ENCODE measurements at regions not wholly inside any gene's neighbourhood (a gene's known extent, or its start where the extent isn't known, plus 50 kb on each side); places are given as distances from the start of the nearest gene placed in this dataset.

DNA sequence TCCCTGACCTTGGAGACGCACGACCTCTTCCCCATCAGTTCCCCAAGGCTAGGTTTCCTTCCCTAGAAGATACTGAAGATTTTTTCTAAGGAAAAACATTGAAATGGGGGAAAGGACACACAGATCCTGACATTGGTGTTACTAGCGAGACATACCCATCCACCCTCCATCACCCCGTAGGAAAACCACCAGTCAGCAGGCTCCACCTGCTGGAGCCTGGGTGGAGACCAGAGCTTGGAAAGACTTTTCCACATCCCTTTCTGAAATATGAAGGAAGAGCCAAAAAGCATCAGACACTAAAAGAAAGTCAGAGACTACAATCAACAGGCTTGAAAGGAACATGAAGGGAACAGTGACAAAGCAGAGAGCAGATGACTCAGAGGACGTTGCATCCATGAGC lies 638.0 kb downstream of the IRX1 start:
- no peaks in the 10 kb centered on the region for H3K4me1 ChIP-seq (ENCODE audit: control insufficient read depth, insufficient read depth, low read length)
- Mint-ChIP-seq H3K9me3 (peaks cover 12% of the 10 kb centered on the region), H3K36me3 (ENCODE audit: low read depth) (peaks cover 6% of the 10 kb centered on the region), H3K27me3 (ENCODE audit: insufficient read depth) (peaks cover 27% of the 10 kb centered on the region), H3K4me1 (peaks cover 15% of the 10 kb centered on the region), H3K27ac (no peak overlapping the region), H3K4me3 (no peak overlapping the region)
- no peaks in the 10 kb centered on the region for H3K27me3 ChIP-seq (ENCODE audit: control insufficient read depth, insufficient read depth, low read length, poor library complexity, severe bottlenecking)
- H3K9ac ChIP-seq (ENCODE audit: extremely low read depth, low read length, poor library complexity, severe bottlenecking), result no peak overlapping the region
- no peak overlapping the region for H3K4me3 ChIP-seq (ENCODE audit: low read length)
- peaks cover 9% of the 10 kb centered on the region for H3K9me3 ChIP-seq (ENCODE audit: control insufficient read depth, low read length)
- no peaks in the 10 kb centered on the region for H3K36me3 ChIP-seq (ENCODE audit: control insufficient read depth, insufficient read depth, low read length)
- TF ChIP-seq, protein P1, sequence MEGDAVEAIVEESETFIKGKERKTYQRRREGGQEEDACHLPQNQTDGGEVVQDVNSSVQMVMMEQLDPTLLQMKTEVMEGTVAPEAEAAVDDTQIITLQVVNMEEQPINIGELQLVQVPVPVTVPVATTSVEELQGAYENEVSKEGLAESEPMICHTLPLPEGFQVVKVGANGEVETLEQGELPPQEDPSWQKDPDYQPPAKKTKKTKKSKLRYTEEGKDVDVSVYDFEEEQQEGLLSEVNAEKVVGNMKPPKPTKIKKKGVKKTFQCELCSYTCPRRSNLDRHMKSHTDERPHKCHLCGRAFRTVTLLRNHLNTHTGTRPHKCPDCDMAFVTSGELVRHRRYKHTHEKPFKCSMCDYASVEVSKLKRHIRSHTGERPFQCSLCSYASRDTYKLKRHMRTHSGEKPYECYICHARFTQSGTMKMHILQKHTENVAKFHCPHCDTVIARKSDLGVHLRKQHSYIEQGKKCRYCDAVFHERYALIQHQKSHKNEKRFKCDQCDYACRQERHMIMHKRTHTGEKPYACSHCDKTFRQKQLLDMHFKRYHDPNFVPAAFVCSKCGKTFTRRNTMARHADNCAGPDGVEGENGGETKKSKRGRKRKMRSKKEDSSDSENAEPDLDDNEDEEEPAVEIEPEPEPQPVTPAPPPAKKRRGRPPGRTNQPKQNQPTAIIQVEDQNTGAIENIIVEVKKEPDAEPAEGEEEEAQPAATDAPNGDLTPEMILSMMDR (conservative IDR thresholded peaks at IDR 0.05), result peak; percentile 71
- no peak overlapping the region for H3K27ac ChIP-seq (ENCODE audit: low read depth, low read length)
- WGBS, 2 experiments (ENCODE audit: insufficient coverage in 1 of 2, insufficient read length in 1 of 2), result 79 to 100% methylated on average over 1 to 4 of the region's 5 CpGs
- DNase-seq, result peak; percentile 61

DNA sequence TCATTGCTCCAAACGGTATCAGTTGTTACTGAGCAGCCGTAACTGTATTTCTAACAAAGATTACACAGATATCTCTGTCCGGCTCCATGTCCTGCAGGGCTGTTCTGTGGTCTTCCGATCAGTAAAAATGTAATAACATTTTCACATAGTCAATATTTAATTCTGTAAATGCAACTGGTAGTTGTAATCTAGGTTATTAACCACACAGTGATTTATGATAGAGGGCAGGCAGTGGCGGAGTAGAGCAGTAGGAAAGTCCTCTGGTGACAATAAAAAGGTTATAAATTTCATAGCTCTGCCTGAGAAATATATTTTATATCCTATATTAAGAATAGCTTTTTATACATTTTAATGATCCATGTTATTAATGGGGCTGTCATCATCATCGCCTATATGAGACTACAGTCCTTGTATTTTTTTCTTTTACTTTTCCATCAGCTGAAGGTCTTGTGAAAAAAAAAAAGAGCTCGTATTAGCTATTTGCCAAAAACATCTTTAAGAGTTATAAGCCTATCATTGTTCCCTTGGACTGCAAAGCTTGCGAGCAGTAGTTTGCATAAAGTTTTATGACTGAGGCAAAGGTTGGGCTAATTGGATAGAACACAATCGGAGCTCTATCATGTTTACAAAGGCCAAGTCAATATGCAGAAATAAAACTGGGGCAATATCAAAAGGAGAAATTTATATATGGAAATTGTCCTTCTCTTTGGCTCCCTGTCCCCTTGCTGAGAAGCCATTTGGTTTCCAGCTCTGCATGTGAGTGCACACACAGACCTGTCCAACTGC lies 648.0 kb downstream of the IRX1 start:
- H3K4me3 Mint-ChIP-seq, result no peak overlapping the region
- WGBS, 2 experiments (ENCODE audit: insufficient coverage in 1 of 2, insufficient read length in 1 of 2), result 92 to 97% methylated on average over 4 to 9 of the region's 9 CpGs
- H3K27ac Mint-ChIP-seq, result no peak overlapping the region
- H3K9me3 Mint-ChIP-seq, result no peaks in the 10 kb centered on the region
- peaks cover 2% of the 10 kb centered on the region for H3K27me3 Mint-ChIP-seq (ENCODE audit: insufficient read depth)
- Histone ChIP-seq H3K36me3 (ENCODE audit: control insufficient read depth, insufficient read depth, low read length) (no peaks in the 10 kb centered on the region), H3K27me3 (ENCODE audit: control insufficient read depth, insufficient read depth, low read length, poor library complexity, severe bottlenecking) (no peaks in the 10 kb centered on the region), H3K27ac (ENCODE audit: low read depth, low read length) (no peak overlapping the region), H3K4me3 (ENCODE audit: low read length) (no peak overlapping the region), H3K9me3 (ENCODE audit: control insufficient read depth, low read length) (no peaks in the 10 kb centered on the region), H3K4me1 (ENCODE audit: control insufficient read depth, insufficient read depth, low read length) (no peaks in the 10 kb centered on the region), H3K9ac (ENCODE audit: extremely low read depth, low read length, poor library complexity, severe bottlenecking) (no peak overlapping the region)
- TF ChIP-seq, protein P1 (conservative IDR thresholded peaks at IDR 0.05), result no peak
- DNase-seq, result no peak
- H3K4me1 Mint-ChIP-seq, result peaks cover 2% of the 10 kb centered on the region
- no peaks in the 10 kb centered on the region for H3K36me3 Mint-ChIP-seq (ENCODE audit: low read depth)

DNA sequence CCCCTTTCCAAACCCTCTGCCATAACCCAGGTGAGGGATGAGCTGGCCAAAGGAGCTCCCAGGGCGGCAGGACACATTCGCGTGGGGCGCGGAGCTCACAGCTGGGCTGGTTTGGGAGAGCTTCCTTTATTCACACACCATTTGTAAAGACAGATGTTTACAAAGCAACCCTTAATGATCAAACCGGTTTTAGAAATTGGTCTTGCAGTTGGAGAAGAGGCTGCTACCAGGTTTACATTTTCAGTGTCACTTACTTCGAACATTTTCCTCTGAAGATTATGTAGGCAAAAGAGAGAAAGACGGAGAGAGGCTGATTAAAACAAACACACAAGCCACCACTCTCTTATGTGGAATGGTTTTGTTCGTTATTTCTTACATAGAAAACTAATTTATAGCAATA lies 648.7 kb downstream of the IRX1 start:
- no peaks in the 10 kb centered on the region for H3K9me3 Mint-ChIP-seq
- H3K36me3 ChIP-seq (ENCODE audit: control insufficient read depth, insufficient read depth, low read length), result no peaks in the 10 kb centered on the region
- no peak overlapping the region for H3K27ac Mint-ChIP-seq
- H3K9ac ChIP-seq (ENCODE audit: extremely low read depth, low read length, poor library complexity, severe bottlenecking), result no peak overlapping the region
- H3K4me3 Mint-ChIP-seq, result no peak overlapping the region
- H3K27ac ChIP-seq (ENCODE audit: low read depth, low read length), result no peak overlapping the region
- peaks cover 2% of the 10 kb centered on the region for H3K27me3 Mint-ChIP-seq (ENCODE audit: insufficient read depth)
- TF ChIP-seq, protein P1 (conservative IDR thresholded peaks at IDR 0.05), result no peak
- no peaks in the 10 kb centered on the region for H3K36me3 Mint-ChIP-seq (ENCODE audit: low read depth)
- H3K9me3 ChIP-seq (ENCODE audit: control insufficient read depth, low read length), result no peaks in the 10 kb centered on the region
- H3K27me3 ChIP-seq (ENCODE audit: control insufficient read depth, insufficient read depth, low read length, poor library complexity, severe bottlenecking), result no peaks in the 10 kb centered on the region
- WGBS, 2 experiments (ENCODE audit: insufficient coverage in 1 of 2, insufficient read length in 1 of 2), result 89% methylated on average over 7 of the region's 9 CpGs; no CpG with 5 or more reads in 1 of the 2 experiments
- no peak for DNase-seq
- H3K4me3 ChIP-seq (ENCODE audit: low read length), result no peak overlapping the region
- no peaks in the 10 kb centered on the region for H3K4me1 ChIP-seq (ENCODE audit: control insufficient read depth, insufficient read depth, low read length)
- H3K4me1 Mint-ChIP-seq, result peaks cover 3% of the 10 kb centered on the region

Data from endodermal cell (in vitro differentiated cells).